Panc1 (cell line): ENCODE measurements at regions not wholly inside any gene's neighbourhood (a gene's known extent, or its start where the extent isn't known, plus 50 kb on each side); places are given as distances from the start of the nearest gene placed in this dataset.

Experiments used
- POLR2AphosphoS5 ChIP-seq: IDR thresholded peaks from 2 replicates; pipeline ENCODE4 v1.6.1; 2012; ENCODE audit warnings: mild to moderate bottlenecking, low read depth, low read length, moderate library complexity
- REST ChIP-seq, 2 experiments: IDR thresholded peaks; 2 replicates each; pipeline ENCODE4 v1.6.1; 2011 to 2012; ENCODE audit warnings: low read depth in 2 of 2, control low read depth in 1 of 2, low read length in 1 of 2, mild to moderate bottlenecking in 1 of 2, moderate library complexity in 1 of 2; ENCODE audit not compliant: insufficient read depth in 1 of 2
- SIN3A ChIP-seq: IDR thresholded peaks from 2 replicates; pipeline ENCODE4 v1.6.1; 2012; ENCODE audit warnings: low read depth, mild to moderate bottlenecking, low read length, moderate library complexity, borderline replicate concordance; ENCODE audit not compliant: insufficient read depth
- TCF7L2 ChIP-seq: IDR thresholded peaks from 2 replicates; pipeline ENCODE4 v1.6.1; 2011; ENCODE audit warnings: mild to moderate bottlenecking, low read depth, low read length, inconsistent platforms
- TF ChIP-seq, protein P1 (sequence below): fragments of 450-650 bp; IDR thresholded peaks from 2 replicates; pipeline ENCODE4 v1.5.1; 2017; ENCODE audit warnings: mild to moderate bottlenecking

- TF ChIP-seq, protein P1, sequence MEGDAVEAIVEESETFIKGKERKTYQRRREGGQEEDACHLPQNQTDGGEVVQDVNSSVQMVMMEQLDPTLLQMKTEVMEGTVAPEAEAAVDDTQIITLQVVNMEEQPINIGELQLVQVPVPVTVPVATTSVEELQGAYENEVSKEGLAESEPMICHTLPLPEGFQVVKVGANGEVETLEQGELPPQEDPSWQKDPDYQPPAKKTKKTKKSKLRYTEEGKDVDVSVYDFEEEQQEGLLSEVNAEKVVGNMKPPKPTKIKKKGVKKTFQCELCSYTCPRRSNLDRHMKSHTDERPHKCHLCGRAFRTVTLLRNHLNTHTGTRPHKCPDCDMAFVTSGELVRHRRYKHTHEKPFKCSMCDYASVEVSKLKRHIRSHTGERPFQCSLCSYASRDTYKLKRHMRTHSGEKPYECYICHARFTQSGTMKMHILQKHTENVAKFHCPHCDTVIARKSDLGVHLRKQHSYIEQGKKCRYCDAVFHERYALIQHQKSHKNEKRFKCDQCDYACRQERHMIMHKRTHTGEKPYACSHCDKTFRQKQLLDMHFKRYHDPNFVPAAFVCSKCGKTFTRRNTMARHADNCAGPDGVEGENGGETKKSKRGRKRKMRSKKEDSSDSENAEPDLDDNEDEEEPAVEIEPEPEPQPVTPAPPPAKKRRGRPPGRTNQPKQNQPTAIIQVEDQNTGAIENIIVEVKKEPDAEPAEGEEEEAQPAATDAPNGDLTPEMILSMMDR: no peak
- TF ChIP-seq POLR2AphosphoS5: no peak
- no peak for TF ChIP-seq TCF7L2
- no peak for TF ChIP-seq REST (IDR thresholded peaks at IDR 0.05; ENCODE audit: insufficient read depth in 1 of 2, low read depth in 2 of 2, low read length in 1 of 2)
- TF ChIP-seq SIN3A: no peak
Measured at GRCh38 chr6:134632024-134632423, 314.1 kb upstream of the SGK1 start.
